ENCODE measurements at regions not wholly inside any gene's neighbourhood (a gene's known extent, or its start where the extent isn't known, plus 50 kb on each side); places are given as distances from the start of the nearest gene placed in this dataset.

GRCh38 chr4:160318567-160319220 lies 1215.8 kb downstream of the RAPGEF2 start:
- no peak for TF ChIP-seq CTCF (IDR thresholded peaks at IDR 0.05 in 2 of 3, conservative IDR thresholded peaks at IDR 0.05 in 1 of 3; ENCODE audit: borderline replicate concordance in 1 of 3, insufficient read depth in 1 of 3, low read depth in 2 of 3, low read length in 2 of 3)
- TF ChIP-seq POLR2AphosphoS5 (IDR thresholded peaks at IDR 0.05; ENCODE audit: low read depth, low read length), result no peak
- no peak for TF ChIP-seq ZBTB33 (IDR thresholded peaks at IDR 0.05; ENCODE audit: extremely low read depth, insufficient replicate concordance, low read length)

Data from HCT116 (cell line).